H9 (cell line): ENCODE measurements at regions not wholly inside any gene's neighbourhood (a gene's known extent, or its start where the extent isn't known, plus 50 kb on each side); places are given as distances from the start of the nearest gene placed in this dataset.

Experiments
- DNase-seq: peaks from one replicate; pipeline ENCODE4 v3.0.0-alpha.2; 2017
- H2AFZ ChIP-seq: one replicate; pipeline ENCODE4 v1.6.1; 2013; ENCODE audit warnings: mild to moderate bottlenecking, low read length, control low read depth, moderate library complexity
- H2AK5ac ChIP-seq: 2 replicates; pipeline ENCODE4 v1.6.1; 2013; ENCODE audit warnings: low read length, control low read depth, mixed read lengths; ENCODE audit not compliant: insufficient read length
- H2BK120ac ChIP-seq: one replicate; pipeline ENCODE4 v1.6.1; 2013; ENCODE audit warnings: low read depth, mild to moderate bottlenecking, low read length, control low read depth, inconsistent platforms; ENCODE audit not compliant: poor library complexity, severe bottlenecking
- H2BK12ac ChIP-seq: 2 replicates; pipeline ENCODE4 v1.6.1; 2013; ENCODE audit warnings: low read length, control low read depth, mixed read lengths, low read depth; ENCODE audit not compliant: insufficient read length
- H2BK15ac ChIP-seq: 2 replicates; pipeline ENCODE4 v1.6.1; 2013; ENCODE audit warnings: low read depth, low read length, control low read depth
- H2BK20ac ChIP-seq: one replicate; pipeline ENCODE4 v1.6.1; 2013; ENCODE audit warnings: low read depth, mild to moderate bottlenecking, low read length, control low read depth, inconsistent platforms; ENCODE audit not compliant: poor library complexity, severe bottlenecking
- H2BK5ac ChIP-seq: 2 replicates; pipeline ENCODE4 v1.6.1; 2013; ENCODE audit warnings: low read length, control low read depth, mixed read lengths; ENCODE audit not compliant: insufficient read length
- H3K14ac ChIP-seq: 2 replicates; pipeline ENCODE4 v1.6.1; 2013; ENCODE audit warnings: low read length, control low read depth; ENCODE audit not compliant: insufficient read depth
- H3K18ac ChIP-seq: 2 replicates; pipeline ENCODE4 v1.6.1; 2013; ENCODE audit warnings: low read depth, mild to moderate bottlenecking, mixed read lengths, low read length, control low read depth; ENCODE audit not compliant: insufficient read length
- H3K23ac ChIP-seq: 2 replicates; pipeline ENCODE4 v1.6.1; 2013; ENCODE audit warnings: low read length, control low read depth, mixed read lengths, low read depth; ENCODE audit not compliant: insufficient read length
- H3K23me2 ChIP-seq: 2 replicates; pipeline ENCODE4 v1.6.1; 2013; ENCODE audit warnings: low read depth, mild to moderate bottlenecking, mixed read lengths, low read length, control low read depth; ENCODE audit not compliant: insufficient read length, poor library complexity, severe bottlenecking
- H3K27ac ChIP-seq: 2 replicates; pipeline ENCODE4 v1.5.1; 2013; ENCODE audit warnings: low read length, control low read depth, mixed read lengths, low read depth; ENCODE audit not compliant: insufficient read length
- H3K27me3 ChIP-seq: 2 replicates; pipeline ENCODE4 v1.6.1; 2013; ENCODE audit warnings: low read length, control low read depth, inconsistent platforms; ENCODE audit not compliant: insufficient read depth
- H3K4ac ChIP-seq: 2 replicates; pipeline ENCODE4 v1.6.1; 2013; ENCODE audit warnings: low read depth, mild to moderate bottlenecking, control low read depth, inconsistent platforms, low read length, moderate library complexity
- H3K4me1 ChIP-seq: 2 replicates; pipeline ENCODE4 v1.6.1; 2013; ENCODE audit warnings: low read length, control low read depth, inconsistent platforms; ENCODE audit not compliant: insufficient read depth
- H3K4me2 ChIP-seq: 2 replicates; pipeline ENCODE4 v1.6.1; 2013; ENCODE audit warnings: low read length, control low read depth, mixed read lengths; ENCODE audit not compliant: insufficient read length, insufficient read depth
- H3K56ac ChIP-seq: 2 replicates; pipeline ENCODE4 v1.6.1; 2013; ENCODE audit warnings: low read depth, mild to moderate bottlenecking, mixed read lengths, low read length, control low read depth; ENCODE audit not compliant: insufficient read length
- H3K79me1 ChIP-seq: 2 replicates; pipeline ENCODE4 v1.6.1; 2013; ENCODE audit warnings: low read depth, mild to moderate bottlenecking, moderate library complexity, low read length, control low read depth, inconsistent platforms; ENCODE audit not compliant: insufficient read depth, poor library complexity, severe bottlenecking
- H3K79me2 ChIP-seq: 2 replicates; pipeline ENCODE4 v1.6.1; 2013; ENCODE audit warnings: low read length, control low read depth, inconsistent platforms; ENCODE audit not compliant: insufficient read depth
- H3K9ac ChIP-seq: 2 replicates; pipeline ENCODE4 v1.6.1; 2013; ENCODE audit warnings: low read length, control low read depth, mixed read lengths; ENCODE audit not compliant: insufficient read length; ENCODE audit errors: extremely low read depth
- H3K9me3 ChIP-seq: one replicate; pipeline ENCODE4 v1.6.1; 2013; ENCODE audit warnings: low read depth, low read length, inconsistent platforms; ENCODE audit not compliant: control insufficient read depth
- H3T11ph ChIP-seq: one replicate; pipeline ENCODE4 v1.6.1; 2013; ENCODE audit warnings: mild to moderate bottlenecking, low read length, control low read depth, inconsistent platforms
- H4K20me1 ChIP-seq: one replicate; pipeline ENCODE4 v1.6.1; 2013; ENCODE audit not compliant: control insufficient read depth, insufficient read length, insufficient read depth
- H4K5ac ChIP-seq: 2 replicates; pipeline ENCODE4 v1.6.1; 2013; ENCODE audit warnings: low read depth, mild to moderate bottlenecking, mixed read lengths, low read length, control low read depth; ENCODE audit not compliant: insufficient read length
- H4K8ac ChIP-seq: replicated peaks from 2 replicates; pipeline ENCODE4 v1.6.1; 2013; ENCODE audit warnings: low read length, control low read depth, mixed read lengths, low read depth; ENCODE audit not compliant: insufficient read length
- H4K91ac ChIP-seq: 2 replicates; pipeline ENCODE4 v1.6.1; 2013; ENCODE audit warnings: low read depth, mild to moderate bottlenecking, moderate library complexity, mixed read lengths, low read length, control low read depth; ENCODE audit not compliant: insufficient read length
- H3K27ac Mint-ChIP-seq, 3 experiments: 2 replicates in 2 of 3; 3 replicates in 1 of 3; pipeline ENCODE4 v1.8.0; 2020 to 2021; ENCODE audit warnings: mixed read lengths in 3 of 3, mild to moderate bottlenecking in 1 of 3, moderate library complexity in 1 of 3
- H3K27me3 Mint-ChIP-seq: 2 replicates; pipeline ENCODE4 v1.8.0; 2021; ENCODE audit warnings: low read depth, mild to moderate bottlenecking, moderate library complexity, mixed read lengths
- H3K36me3 Mint-ChIP-seq, 3 experiments: 2 replicates in 2 of 3; 3 replicates in 1 of 3; pipeline ENCODE4 v1.8.0; 2020 to 2021; ENCODE audit warnings: low read depth in 3 of 3, mixed read lengths in 3 of 3; ENCODE audit not compliant: insufficient read depth in 1 of 3
- H3K4me1 Mint-ChIP-seq, 2 experiments: 2 replicates each; pipeline ENCODE4 v1.8.0; 2020; ENCODE audit warnings: mixed read lengths in 2 of 2
- H3K4me3 Mint-ChIP-seq, 2 experiments: 2 replicates in 1 of 2; 3 replicates in 1 of 2; pipeline ENCODE4 v1.8.0; 2020 to 2021; ENCODE audit warnings: mild to moderate bottlenecking in 2 of 2, mixed read lengths in 2 of 2, moderate library complexity in 1 of 2
- H3K9me3 Mint-ChIP-seq, 2 experiments: 2 replicates in 1 of 2; 3 replicates in 1 of 2; pipeline ENCODE4 v1.8.0; 2020; ENCODE audit warnings: mild to moderate bottlenecking in 2 of 2, mixed read lengths in 2 of 2, moderate library complexity in 1 of 2
- CTCF ChIP-seq: fragments of 200-600 bp; sonication (generic); conservative IDR thresholded peaks from 3 replicates; pipeline ENCODE4 v1.8.0; 2021; ENCODE audit warnings: antibody characterized with exemption, mild to moderate bottlenecking
- WGBS: extraction: QIAGEN DNeasy Blood & Tissue Kit; methylation state at CpG from one replicate; pipeline ENCODE4 v1.1.7; 2013; ENCODE audit warnings: missing lambda C conversion rate, low lambda C conversion rate, mixed read lengths; ENCODE audit not compliant: insufficient read length; ENCODE audit errors: extremely low coverage; 5-methylcytosine and 5-hydroxymethylcytosine counted together

GRCh38 chr12:47417121-47417520 lies 288.7 kb downstream of the RPAP3 start:
- Histone ChIP-seq H3K9me3 (no peaks in the 10 kb centered on the region), H3K4me2 (no peak overlapping the region), H3K23ac (no peak overlapping the region), H3K79me1 (no peaks in the 10 kb centered on the region), H4K5ac (no peak overlapping the region), H2AFZ (no peak overlapping the region), H2AK5ac (no peak overlapping the region), H3K4me1 (no peaks in the 10 kb centered on the region), H4K91ac (no peak overlapping the region), H2BK5ac (no peak overlapping the region), H3K14ac (no peak overlapping the region), H3K18ac (no peak overlapping the region), H3K9ac (no peak overlapping the region), H2BK12ac (no peak overlapping the region), H4K8ac (no peak overlapping the region), H2BK120ac (no peak overlapping the region), H3K27me3 (no peaks in the 10 kb centered on the region), H3K56ac (no peak overlapping the region), H3K4ac (no peak overlapping the region), H3K79me2 (no peaks in the 10 kb centered on the region), H4K20me1 (no peaks in the 10 kb centered on the region), H2BK15ac (no peak overlapping the region), H2BK20ac (no peak overlapping the region), H3K23me2 (no peaks in the 10 kb centered on the region), H3K27ac (no peak overlapping the region), H3T11ph (no peak overlapping the region)
- Mint-ChIP-seq H3K4me1 (peaks cover 6 to 7% of the 10 kb centered on the region in 2 experiments), H3K36me3 (no peaks in the 10 kb centered on the region), H3K27me3 (no peaks in the 10 kb centered on the region; the same call in 1 of the 2 replicates), H3K9me3 (no peaks in the 10 kb centered on the region; a peak in 1 of 5 replicates), H3K4me3 (no peak overlapping the region), H3K27ac (no peak overlapping the region)
- no peak for TF ChIP-seq CTCF
- DNase-seq, result no peak
- no CpG with 5 or more reads among the region's 6 CpGs for WGBS
